GM21381 (cell line): ENCODE measurements at regions not wholly inside any gene's neighbourhood (a gene's known extent, or its start where the extent isn't known, plus 50 kb on each side); places are given as distances from the start of the nearest gene placed in this dataset.

Experiments
- ATAC-seq: cut with Tn5 transposase; IDR thresholded peaks from one replicate; pipeline ENCODE4 v1.9.1; 2021; ENCODE audit warnings: mild to moderate bottlenecking, moderate library complexity; ENCODE audit not compliant: unreplicated experiment

DNA sequence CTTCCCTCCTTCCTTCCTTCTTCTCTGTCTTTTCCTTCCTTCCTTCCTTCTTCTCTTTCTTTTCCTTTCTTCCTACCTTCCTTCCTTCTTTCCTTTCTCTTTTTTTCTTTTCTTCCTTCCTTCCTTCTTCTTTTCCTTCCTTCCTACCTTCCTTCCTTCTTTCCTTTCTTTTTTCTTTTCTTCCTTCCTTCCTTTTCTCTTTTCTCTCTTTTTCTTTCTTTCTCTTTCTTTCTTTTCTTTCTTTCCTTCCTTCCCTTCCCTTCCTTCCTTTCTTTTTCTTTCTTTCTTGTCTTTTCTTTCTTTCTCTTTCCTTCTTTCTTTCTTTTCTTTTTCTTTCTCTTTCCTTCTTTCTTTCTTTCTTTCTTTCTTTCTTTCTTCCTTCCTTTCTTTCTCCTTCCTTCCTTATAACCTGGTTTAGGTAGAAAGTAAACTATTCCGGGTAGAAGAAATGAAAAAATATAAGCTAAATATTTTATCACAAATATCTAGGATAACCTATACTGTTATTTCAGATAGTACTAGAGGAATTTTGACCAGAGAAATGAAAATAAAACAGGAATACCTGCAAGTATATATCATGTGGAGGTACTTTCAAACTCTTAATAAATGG, 1741.8 kb upstream of the CDH9 start:
- ATAC-seq: no peak

DNA sequence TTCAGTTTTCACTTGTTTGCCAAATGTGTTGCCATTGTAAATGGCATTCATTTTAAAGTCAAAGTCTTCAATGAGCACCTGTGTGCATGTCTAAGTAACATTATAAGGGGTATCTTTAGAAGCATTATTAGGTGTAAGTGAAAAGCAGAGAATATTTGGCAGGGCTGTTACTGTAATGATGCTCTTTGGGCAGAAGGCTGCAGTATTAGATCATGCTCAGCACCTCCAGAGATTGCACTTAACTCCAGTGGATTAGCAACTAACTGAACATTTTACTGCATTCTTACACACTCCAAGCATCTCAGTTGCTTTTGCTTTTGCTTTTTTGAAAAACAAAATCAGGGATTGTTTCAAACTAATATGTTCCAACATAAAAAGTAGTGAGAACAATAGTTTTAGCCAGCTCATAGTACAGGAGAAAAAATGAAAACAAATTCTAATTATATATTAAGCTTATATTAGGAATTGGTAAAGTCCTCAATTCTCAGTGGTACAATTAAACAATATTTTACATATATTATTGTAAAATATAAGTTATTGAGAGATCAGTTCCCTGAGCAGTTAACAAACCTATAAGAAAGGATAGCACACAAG, 1740.9 kb upstream of the CDH9 start:
- no peak for ATAC-seq

DNA sequence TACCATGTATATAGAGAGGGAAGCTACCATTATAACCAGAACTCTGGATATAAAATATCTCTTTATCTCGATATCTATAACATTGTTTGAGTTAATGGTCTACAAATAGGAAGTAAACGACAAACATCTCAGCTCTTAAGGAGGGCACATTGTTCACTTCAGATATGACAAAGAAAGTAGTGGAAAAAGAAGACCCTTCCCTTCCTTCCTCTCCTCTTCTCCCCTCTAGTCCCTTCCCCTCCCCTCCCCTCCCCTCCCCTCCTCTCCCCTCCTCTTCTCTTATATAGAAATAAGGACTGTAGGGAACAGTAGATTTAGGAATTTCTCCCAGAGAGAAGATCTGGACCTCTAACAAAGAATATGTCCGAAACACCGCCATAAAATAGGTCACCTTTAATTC, 1731.9 kb upstream of the CDH9 start:
- ATAC-seq: no peak

DNA sequence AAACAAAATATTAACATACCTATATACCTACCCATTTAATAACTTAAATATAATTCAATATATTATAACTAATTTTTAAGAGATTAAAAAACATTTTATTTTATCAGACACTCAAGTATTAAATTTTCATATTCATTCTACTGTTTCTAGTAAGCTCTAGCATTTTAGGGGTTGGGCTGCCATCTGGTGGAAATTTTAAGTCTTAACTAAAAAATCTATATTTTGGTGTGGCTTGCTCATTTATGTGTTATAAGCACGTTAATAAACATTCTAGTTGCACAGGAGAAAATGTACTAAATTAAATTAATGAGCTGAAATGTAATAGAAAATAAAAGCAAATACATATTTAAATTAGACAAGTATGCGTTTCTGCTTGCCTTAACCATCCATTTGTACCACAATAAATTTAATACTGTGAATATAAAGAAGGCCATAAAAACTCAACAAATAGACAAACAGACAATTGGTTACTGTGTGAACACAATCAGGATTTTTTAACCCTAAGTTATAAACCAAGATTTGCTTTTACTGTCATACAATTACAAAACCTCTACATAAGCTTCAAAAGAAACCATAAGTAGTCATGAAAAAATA, 1728.3 kb upstream of the CDH9 start:
- no peak for ATAC-seq

DNA sequence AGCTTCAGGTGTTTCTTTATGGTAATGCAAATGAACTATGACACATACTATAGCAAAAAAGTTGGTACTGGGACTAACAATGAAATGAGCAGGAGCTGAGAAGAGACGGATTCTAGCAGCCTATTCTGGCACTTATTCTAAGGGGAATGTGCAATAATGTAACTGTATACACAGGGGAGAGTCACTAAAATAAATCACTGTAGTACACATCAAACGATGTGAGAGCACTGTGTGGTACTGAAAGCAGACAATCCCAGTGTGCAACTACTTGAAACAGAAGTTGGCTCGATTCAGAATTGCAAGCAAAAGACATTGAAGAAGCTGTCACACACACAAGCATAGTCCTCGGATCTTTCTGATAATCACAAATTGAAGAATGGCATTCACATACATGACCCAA, 1713.0 kb upstream of the CDH9 start:
- no peak for ATAC-seq

DNA sequence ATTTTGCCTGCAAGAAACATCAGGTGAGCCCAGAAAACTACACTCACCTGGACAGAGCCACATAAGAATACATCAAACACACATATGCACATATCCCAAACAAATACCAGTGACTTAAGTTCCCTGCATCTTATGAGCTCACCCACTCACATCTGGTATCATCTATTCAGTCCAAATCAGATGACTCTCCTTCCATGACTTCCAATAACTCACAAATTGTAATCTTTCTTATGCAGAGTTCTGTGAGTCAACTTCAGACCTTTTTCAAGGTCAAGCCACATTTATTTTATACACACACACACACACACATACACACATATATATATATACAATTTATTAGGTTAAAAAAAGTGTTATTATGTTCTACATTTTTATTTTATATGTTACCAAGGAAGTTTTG, 1711.9 kb upstream of the CDH9 start:
- ATAC-seq: no peak

DNA sequence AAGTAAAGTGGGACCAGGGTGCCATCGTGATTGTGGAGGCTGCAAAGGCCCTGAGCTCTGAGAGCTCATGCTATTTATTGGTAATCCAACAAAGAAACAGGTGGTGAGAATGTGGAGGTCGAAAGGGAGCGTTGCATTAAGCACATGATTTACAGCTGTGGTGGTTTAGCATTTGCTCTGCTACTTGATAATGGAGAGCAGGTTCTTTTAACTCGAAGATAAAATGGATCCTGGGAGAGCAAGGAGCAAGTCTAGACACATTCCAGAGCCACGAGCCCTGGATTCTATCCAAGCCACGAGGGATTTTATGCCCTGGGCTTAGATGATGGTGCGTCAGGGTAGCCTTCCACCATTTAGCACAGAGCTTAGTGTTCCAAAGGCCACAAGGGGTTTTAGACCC, 1710.1 kb upstream of the CDH9 start:
- no peak for ATAC-seq

DNA sequence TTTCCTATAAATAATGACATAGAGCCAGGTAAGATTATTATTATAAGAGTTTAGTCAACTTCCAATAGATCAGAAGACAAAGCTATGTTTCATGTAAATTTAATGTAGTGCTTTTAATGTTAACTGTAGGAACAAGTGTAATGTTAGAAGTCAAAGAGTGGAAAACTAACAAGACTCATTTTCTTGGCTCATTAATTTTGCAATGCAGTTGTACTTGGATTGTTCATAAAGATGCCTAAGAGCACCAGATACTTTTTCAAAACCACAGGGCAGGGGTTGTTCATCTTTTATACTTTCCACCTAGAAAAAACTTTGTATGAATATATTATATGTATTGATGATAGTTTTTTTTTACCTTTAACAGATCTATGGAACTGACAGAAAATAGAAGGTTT, 1705.3 kb upstream of the CDH9 start:
- ATAC-seq: no peak

DNA sequence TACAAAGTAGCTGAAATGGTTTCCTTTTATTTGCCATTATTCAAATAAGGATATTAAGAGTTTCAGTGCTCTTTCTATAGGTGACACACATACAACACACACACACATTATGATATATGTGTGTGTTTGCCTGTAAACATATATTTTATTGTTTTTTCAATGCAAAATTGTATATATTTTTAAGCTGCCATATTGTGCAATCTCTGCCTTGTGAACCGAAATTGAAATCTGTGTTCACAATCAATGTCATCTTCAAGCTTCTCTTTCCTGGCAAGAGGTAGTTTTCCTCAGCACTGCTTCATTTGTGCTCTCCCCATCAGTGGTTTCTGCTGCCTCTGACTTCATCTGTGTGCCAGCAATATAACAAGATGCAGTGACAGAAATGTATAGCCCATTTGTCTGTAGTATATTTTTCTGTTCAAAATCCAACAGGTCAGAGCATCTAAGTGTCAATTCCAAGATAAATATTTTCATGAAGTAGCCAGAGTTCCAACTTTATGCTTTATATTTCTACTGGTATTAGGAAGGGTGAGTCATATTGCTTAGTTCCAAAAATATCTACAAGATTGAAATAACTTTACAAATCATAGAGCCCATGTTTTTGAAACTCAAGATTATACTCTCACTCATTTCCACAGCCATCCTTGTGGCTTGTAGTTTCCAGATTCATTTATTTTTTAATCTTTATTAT, 1704.8 kb upstream of the CDH9 start:
- ATAC-seq: no peak

DNA sequence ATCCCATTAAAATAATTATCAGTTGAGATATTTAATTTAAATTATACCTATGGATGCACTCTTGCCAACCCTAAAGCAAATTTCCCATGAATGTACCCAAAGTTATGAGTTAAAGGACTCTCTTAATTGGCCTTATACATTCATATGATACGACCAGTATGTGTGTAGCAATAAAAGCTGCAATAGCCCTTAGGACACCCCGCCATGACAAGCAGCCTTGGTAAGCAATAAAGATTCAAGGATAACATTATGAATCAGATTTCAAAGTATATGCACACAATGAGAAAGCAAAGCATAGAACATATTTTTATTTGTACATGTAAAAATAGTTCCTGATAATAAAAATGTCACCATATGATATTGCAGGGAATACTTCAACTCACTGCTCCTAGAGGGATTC, 1699.3 kb upstream of the CDH9 start:
- ATAC-seq: no peak

DNA sequence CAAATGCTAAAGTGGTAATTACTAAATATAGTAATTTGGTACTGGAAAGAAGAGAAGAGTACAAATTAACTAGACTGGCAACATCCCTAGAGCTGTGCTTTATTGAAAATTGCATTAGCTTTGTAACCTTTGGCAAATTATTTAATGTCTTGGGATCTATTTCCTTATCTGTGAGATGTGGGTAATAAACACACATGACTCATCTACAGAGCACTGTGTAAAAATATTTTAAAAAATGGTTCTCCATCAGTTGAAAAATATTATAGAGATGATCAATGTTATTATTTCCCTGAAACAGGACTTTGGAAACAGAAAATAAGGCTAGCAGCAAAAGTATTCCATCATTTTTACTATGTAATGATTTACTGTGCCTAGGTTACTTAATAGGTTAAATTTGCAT, 1698.8 kb upstream of the CDH9 start:
- ATAC-seq: no peak

DNA sequence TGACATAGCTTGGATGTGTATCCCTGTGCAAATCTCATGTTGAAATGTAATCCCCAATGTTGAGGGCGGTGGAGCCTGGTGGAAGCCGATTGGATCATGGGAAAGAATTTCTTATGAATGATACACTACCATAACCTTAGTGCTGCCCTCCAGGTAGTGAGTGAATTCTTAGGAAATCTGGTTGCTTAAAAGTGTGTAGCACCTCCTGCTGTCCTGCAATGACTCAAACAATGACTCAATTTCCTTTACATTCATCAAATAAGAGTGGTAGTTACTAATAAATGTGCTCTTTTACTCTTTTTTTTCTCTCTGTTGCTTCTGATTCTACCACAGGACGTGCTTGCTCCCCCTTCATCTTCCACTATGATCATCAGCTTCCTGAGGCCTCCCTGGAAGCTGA, 1696.0 kb upstream of the CDH9 start:
- ATAC-seq: no peak

DNA sequence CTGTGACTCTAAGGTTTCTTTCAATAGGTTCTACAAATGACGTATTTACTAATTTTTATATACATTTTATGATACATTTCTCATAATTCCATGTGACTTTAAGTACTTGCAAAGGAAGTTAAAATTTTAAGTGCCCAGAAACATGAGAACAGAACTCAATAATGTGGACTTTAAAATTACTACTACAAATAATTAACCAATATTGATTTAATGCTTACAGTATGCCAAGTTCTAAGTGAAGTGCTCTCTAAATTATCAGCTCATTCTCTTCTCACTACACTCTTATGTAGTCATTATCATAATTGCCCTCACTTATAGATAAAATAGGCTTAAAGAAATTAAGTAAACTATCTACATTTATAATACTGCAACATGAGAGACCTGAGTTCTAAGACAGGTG, 1690.7 kb upstream of the CDH9 start:
- no peak for ATAC-seq

DNA sequence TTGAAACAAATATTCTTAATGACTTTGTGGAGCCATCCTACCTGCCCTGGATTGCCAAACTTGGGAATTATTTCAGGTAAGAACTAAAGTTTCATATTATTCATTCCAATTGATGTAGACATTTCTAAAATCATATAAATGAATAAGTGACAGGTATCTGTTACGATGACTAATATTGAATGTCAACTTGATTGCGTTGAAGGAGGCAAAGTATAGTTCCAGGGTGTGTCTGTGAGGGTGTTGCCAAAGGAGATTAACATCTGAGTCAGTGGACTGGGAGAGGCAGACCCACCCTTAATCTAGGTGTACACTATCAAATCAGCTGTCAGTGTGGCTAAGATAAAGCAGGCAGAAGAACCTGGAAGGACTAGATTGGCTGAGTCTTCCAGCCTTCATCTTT, 1688.4 kb upstream of the CDH9 start:
- ATAC-seq: no peak

DNA sequence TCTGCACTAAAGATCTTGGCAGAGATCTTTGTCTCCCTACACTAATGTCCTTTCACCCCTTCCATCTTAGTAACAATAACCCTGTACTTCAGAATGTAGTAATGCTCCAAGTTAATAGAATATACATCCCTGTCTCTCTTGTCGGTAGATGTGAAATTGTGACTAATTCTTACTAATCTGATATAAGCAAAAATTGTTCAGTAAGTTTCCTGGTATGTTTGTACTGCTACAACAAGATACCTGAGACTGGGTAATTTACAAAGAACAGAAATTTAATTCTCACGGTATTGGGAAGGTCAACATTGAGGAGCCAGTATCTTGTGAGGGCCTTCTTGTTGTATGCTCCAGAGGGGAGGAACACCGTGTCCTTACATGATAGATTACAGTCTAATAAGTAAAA, 1686.6 kb upstream of the CDH9 start:
- ATAC-seq: no peak

DNA sequence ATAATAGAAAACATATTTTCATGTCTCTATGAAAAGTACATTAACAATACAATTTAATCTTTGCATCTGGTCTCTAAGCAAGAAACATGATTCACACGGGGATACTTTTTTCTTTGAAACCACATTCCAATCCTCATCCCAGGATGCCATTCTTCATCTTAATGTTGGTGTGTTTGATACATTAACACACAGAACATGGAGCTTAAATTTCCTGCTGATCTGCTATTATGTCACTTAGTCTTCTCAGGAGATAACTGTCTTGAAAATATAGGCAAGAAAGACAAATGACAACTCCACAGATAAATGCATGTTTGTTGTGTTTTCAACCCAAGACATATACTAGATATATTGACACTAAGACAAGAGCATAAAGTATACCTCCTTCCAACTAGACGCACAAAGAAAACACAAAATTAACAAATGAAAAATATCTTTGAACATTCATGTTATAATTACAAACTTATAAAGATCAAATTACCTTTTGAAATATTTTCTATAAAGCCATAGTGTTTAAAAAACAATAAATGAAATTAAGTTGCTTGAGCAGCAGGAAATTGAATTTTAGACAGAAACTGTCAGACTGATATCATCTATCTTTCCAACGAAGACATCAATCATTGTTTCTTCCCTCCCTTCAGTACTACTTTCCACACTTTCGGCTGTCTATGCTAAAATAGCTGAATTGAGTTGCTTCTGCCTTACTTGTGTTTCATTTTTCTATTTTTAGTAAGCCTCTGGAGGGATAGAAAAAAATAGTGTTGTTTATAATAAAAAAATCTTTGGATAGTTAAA, 1676.7 kb upstream of the CDH9 start:
- no peak for ATAC-seq

DNA sequence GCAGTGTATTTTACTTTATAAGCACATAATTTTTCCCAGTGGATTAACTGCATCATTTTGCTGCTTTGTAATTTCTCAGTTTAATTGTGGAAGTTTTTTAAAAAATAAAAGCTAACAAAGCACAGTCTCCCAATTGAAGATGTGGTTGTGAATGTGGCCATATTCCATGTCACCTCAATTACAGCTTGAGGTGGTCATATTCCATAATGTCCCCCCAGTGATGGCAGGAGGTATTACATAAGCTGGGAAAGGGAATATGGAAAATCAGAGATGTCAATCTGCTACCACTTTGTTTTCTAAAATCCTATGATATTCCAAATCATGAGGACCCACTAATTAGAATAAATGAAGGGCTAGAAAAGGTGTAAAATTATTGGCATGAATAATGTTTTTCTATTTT, 1672.0 kb upstream of the CDH9 start:
- ATAC-seq: no peak

DNA sequence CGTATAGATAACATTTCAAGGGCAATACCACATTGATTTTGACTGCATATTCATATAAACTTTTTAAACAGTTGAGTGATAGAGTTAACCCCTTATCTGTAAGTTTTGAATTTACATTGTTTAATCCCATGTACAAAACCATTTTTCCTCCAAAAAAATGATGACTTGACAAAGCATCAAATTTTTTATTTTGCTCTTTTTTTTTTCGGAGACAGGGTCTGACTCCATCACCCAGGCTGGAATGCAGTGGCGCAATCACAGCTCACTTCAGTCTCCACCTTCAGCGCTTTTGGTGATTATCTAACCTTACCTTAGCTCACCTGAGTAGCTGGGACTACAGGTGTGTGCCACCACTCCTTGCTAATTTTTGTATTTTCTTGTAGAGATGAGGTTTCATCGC, 1670.1 kb upstream of the CDH9 start:
- ATAC-seq: no peak

DNA sequence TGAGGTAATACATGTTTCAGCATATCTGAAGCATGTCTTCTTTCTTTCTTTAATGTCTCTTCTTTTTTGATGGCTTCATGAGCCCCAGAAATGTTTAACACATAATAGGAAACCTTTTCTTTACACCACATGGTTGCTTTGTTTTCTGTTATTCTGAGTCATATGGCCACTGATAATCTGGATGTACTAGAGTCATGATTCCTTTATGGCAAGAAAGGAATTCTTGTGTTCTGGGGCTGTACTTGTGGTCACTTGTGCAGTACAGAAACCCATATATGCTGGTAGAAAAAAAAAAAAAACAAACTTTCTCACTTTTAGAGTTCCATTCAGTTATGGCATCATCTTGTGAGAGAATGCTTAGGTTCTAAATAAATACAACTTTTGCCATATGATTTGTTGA, 1669.3 kb upstream of the CDH9 start:
- ATAC-seq: no peak

DNA sequence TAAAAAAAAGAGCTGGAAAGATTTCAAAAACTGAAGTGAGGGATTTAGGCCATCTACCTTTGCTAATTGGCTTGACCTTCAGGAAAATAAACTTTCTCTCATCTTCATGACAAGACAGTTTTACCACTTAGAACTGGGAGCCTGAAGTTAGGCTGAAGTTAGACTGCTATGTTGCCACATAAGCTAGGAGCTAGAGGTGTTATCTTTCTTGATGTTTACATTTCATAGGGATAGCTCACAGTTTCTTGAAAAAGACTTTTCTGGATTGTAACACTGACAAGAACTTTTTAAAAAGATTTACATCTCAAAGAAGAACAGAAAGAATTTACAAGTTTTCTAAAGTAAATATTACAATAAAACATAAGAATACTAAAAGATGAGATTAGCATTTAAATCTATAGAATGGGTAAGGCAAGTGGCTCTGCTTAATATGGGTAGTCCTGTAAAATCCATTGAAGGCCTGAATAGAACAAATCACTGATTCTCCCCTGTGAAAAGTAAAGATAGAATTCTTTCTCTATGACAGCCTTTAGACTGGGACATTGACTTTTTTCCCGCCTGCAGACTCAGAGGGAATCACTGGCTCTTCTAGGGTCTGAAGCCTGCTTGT, 1665.4 kb upstream of the CDH9 start:
- ATAC-seq: no peak

DNA sequence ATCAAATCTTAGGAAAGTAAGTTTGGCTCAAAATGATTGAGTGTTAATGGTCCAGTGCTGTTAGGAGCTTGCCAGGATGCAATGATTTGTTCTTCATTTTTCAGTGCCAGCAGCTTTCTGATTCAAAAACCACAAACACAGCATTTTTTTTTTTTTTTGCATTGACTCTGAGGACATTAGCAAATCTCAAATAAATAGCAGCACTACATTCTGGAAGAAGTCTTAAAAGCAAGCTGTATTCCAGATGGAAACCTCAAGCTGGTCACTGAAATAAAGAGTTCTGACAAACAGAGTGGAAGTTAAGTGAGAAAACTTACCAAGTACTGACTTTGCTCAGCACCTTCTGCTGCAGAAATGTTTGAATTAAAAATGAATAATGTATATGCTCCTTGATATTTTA, 1653.1 kb upstream of the CDH9 start:
- no peak for ATAC-seq
